ENCODE measurements at regions not wholly inside any gene's neighbourhood (a gene's known extent, or its start where the extent isn't known, plus 50 kb on each side); places are given as distances from the start of the nearest gene placed in this dataset.
A peak's percentile ranks its signal among the peaks of the same experiment; 100 is the strongest.

GRCh38 chr13:40407567-40407966 is 258.9 kb downstream of the FOXO1 start:
- no peak overlapping the region for H3K27ac ChIP-seq (ENCODE audit: low read depth in 2 of 2, low read length in 2 of 2)
- no peaks in the 10 kb centered on the region for H3K36me3 ChIP-seq (ENCODE audit: control insufficient read depth in 2 of 3, insufficient read depth in 3 of 3, low read length in 3 of 3)
- no peak for DNase-seq
- no peaks in the 10 kb centered on the region for H3K27me3 ChIP-seq (ENCODE audit: control insufficient read depth, insufficient read depth, low read length)
- no peak overlapping the region for H3K4me3 ChIP-seq (ENCODE audit: low read length in 3 of 3)
- H3K4me1 ChIP-seq (ENCODE audit: control insufficient read depth in 2 of 3, insufficient read depth in 2 of 3, low read depth in 1 of 3, low read length in 3 of 3), result peaks cover 0 to 6% (median 6%) of the 10 kb centered on the region in 3 donors
- no peak overlapping the region for H3K9ac ChIP-seq (ENCODE audit: low read length in 3 of 3)
- no peaks in the 10 kb centered on the region for H3K9me3 ChIP-seq (ENCODE audit: control insufficient read depth in 2 of 3, insufficient read depth in 1 of 3, low read length in 3 of 3)
- intact Hi-C loops (cut with DNase I), result no loop called here
- FAIRE-seq, result no peak
- TF ChIP-seq CTCF (IDR thresholded peaks at IDR 0.05; ENCODE audit: borderline replicate concordance, extremely low read depth, insufficient read depth), result no peak

- no peaks in the 10 kb centered on the region for H3K36me3 ChIP-seq (ENCODE audit: control insufficient read depth in 2 of 3, insufficient read depth in 3 of 3, low read length in 3 of 3)
- no peak overlapping the region for H3K27ac ChIP-seq (ENCODE audit: low read depth in 2 of 2, low read length in 2 of 2)
- H3K9ac ChIP-seq (ENCODE audit: low read length in 3 of 3), result no peak overlapping the region
- no peaks in the 10 kb centered on the region for H3K27me3 ChIP-seq (ENCODE audit: control insufficient read depth, insufficient read depth, low read length)
- DNase-seq (peak in 1 of 5 donors; percentile 14), FAIRE-seq (no peak)
- no peaks in the 10 kb centered on the region for H3K4me1 ChIP-seq (ENCODE audit: control insufficient read depth in 2 of 3, insufficient read depth in 2 of 3, low read depth in 1 of 3, low read length in 3 of 3)
- no peak for TF ChIP-seq CTCF (IDR thresholded peaks at IDR 0.05; ENCODE audit: borderline replicate concordance, extremely low read depth, insufficient read depth)
- no peaks in the 10 kb centered on the region for H3K9me3 ChIP-seq (ENCODE audit: control insufficient read depth in 2 of 3, insufficient read depth in 1 of 3, low read length in 3 of 3)
- H3K4me3 ChIP-seq (ENCODE audit: low read length in 3 of 3), result no peak overlapping the region
- intact Hi-C loops (cut with DNase I), result no loop called here
Observed at GRCh38 chr13:40408602-40409001, 257.8 kb downstream of the FOXO1 start.

GRCh38 chr13:40409278-40409677 is 257.2 kb downstream of the FOXO1 start:
- Histone ChIP-seq H3K9ac (ENCODE audit: low read length in 3 of 3) (no peak overlapping the region), H3K4me1 (ENCODE audit: control insufficient read depth in 2 of 3, insufficient read depth in 2 of 3, low read depth in 1 of 3, low read length in 3 of 3) (no peaks in the 10 kb centered on the region), H3K27ac (ENCODE audit: low read depth in 2 of 2, low read length in 2 of 2) (no peak overlapping the region), H3K4me3 (ENCODE audit: low read length in 3 of 3) (no peak overlapping the region), H3K9me3 (ENCODE audit: control insufficient read depth in 2 of 3, insufficient read depth in 1 of 3, low read length in 3 of 3) (no peaks in the 10 kb centered on the region), H3K36me3 (ENCODE audit: control insufficient read depth in 2 of 3, insufficient read depth in 3 of 3, low read length in 3 of 3) (no peaks in the 10 kb centered on the region), H3K27me3 (ENCODE audit: control insufficient read depth, insufficient read depth, low read length) (no peaks in the 10 kb centered on the region)
- FAIRE-seq (no peak), DNase-seq (no peak)
- no peak for TF ChIP-seq CTCF (IDR thresholded peaks at IDR 0.05; ENCODE audit: borderline replicate concordance, extremely low read depth, insufficient read depth)
- intact Hi-C loops (cut with DNase I), result no loop called here

GRCh38 chr13:40410315-40410714 is 256.1 kb downstream of the FOXO1 start:
- H3K9me3 ChIP-seq (ENCODE audit: control insufficient read depth in 2 of 3, insufficient read depth in 1 of 3, low read length in 3 of 3), result no peaks in the 10 kb centered on the region
- DNase-seq, result no peak
- no peak for TF ChIP-seq CTCF (IDR thresholded peaks at IDR 0.05; ENCODE audit: borderline replicate concordance, extremely low read depth, insufficient read depth)
- H3K36me3 ChIP-seq (ENCODE audit: control insufficient read depth in 2 of 3, insufficient read depth in 3 of 3, low read length in 3 of 3), result no peaks in the 10 kb centered on the region
- H3K27me3 ChIP-seq (ENCODE audit: control insufficient read depth, insufficient read depth, low read length), result no peaks in the 10 kb centered on the region
- H3K4me1 ChIP-seq (ENCODE audit: control insufficient read depth in 2 of 3, insufficient read depth in 2 of 3, low read depth in 1 of 3, low read length in 3 of 3), result no peaks in the 10 kb centered on the region
- FAIRE-seq, result no peak
- no peak overlapping the region for H3K27ac ChIP-seq (ENCODE audit: low read depth in 2 of 2, low read length in 2 of 2)
- intact Hi-C loops (cut with DNase I), result no loop called here
- H3K4me3 ChIP-seq (ENCODE audit: low read length in 3 of 3), result no peak overlapping the region
- no peak overlapping the region for H3K9ac ChIP-seq (ENCODE audit: low read length in 3 of 3)
